Activated CD4-positive, alpha-beta memory T cell treated with anti-CD3 and anti-CD28 coated beads for 36 hours (primary cell): ENCODE measurements at regions not wholly inside any gene's neighbourhood (a gene's known extent, or its start where the extent isn't known, plus 50 kb on each side); places are given as distances from the start of the nearest gene placed in this dataset.
"Not testable (repeated sequence)": the region's sequence is repeated elsewhere in the genome, so short reads cannot be mapped to it uniquely, and the experiment has no call there.

Source experiments
- CTCF ChIA-PET: fragments of 350-600 bp; sonication (Branson Sonifier 250); formaldehyde crosslinking; loops from one replicate; lab custom pipeline; 2021; ENCODE audit warnings: antibody characterized with exemption, inconsistent platforms; lab: Charles Lee
- POLR2A ChIA-PET: fragments of 350-600 bp; sonication (Branson Sonifier 250); formaldehyde crosslinking; loops from one replicate; lab custom pipeline; 2021; ENCODE audit warnings: antibody characterized with exemption; lab: Charles Lee
- DNase-seq: peaks from one replicate; pipeline ENCODE4 v3.0.0-alpha.2; 2020
- H3K27ac Mint-ChIP-seq: one replicate; pipeline ENCODE4 v1.8.0; 2021; ENCODE audit warnings: mixed read lengths
- H3K27me3 Mint-ChIP-seq: one replicate; pipeline ENCODE4 v1.8.0; 2021; ENCODE audit warnings: mixed read lengths
- H3K36me3 Mint-ChIP-seq: one replicate; pipeline ENCODE4 v1.8.0; 2021; ENCODE audit warnings: mixed read lengths
- H3K4me1 Mint-ChIP-seq: one replicate; pipeline ENCODE4 v1.8.0; 2021; ENCODE audit warnings: low read depth, mixed read lengths
- H3K4me3 Mint-ChIP-seq: one replicate; pipeline ENCODE4 v1.8.0; 2021; ENCODE audit warnings: mild to moderate bottlenecking, mixed read lengths
- H3K9me3 Mint-ChIP-seq: one replicate; pipeline ENCODE4 v1.8.0; 2021; ENCODE audit warnings: mixed read lengths
- intact Hi-C: fragments of 100-400 bp; cut with micrococcal nuclease; formaldehyde crosslinking; loops from one replicate; pipeline ENCODE4 v1.15.1; 2023

DNA sequence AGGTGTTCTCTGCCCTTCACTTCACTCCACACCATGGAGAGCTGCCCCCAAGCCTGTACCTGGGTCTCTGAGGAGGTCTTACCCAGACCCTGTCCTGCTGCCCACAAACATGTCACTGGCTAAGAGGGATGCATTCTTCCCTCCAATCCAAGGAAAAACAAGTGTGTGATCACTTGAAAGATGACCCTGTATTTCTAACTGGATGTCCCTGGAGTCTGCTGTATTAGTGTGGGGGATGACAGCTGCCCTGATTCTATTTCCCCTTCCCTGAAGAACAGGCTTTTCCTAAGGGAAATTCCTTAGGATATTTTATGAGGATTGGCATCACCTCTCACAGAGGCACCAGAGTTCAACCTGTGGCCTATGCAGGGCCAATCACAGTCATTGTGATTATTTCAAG, 55.0 kb upstream of the GATA2 start:
- intact Hi-C loops = no loop called here
- Mint-ChIP-seq H3K27ac (no peak overlapping the region), H3K9me3 (peaks cover 8% of the 10 kb centered on the region), H3K27me3 (peaks cover 21% of the 10 kb centered on the region), H3K4me3 (no peak overlapping the region), H3K4me1 (no peaks in the 10 kb centered on the region), H3K36me3 (no peaks in the 10 kb centered on the region)
- no peak for DNase-seq
- ChIA-PET POLR2A (no interaction called here), CTCF (no interaction called here)

DNA sequence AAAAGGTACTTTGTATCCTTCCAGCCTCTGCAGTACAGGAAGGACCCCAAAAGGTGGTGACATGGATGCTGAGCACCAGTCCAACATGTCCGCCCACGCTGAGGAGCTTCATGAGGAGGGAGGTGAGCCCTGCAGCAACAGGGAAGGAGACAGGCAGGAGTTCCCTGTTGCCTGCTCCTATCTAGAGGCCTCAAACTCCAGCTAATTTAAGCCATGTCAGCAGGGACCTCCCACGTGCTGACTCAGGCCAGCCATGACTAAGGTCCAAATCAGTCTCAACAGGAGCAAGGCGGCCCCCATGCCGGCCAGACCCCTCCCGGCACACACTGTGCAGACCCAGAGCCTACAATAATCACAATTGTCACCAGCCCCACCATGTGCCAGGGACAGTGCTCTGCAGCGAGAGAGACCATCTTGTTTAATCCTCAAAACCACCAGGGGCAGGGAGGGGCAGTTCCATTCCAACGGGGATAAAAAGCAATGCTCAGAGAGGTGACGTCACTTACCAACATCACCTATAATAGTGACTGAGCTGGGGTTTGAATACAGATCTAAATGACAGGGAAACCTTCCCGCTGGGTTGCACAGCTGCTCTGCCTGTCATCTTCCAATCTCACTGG, 54.5 kb upstream of the GATA2 start:
- Mint-ChIP-seq H3K4me3 (no peak overlapping the region), H3K27ac (no peak overlapping the region), H3K36me3 (no peaks in the 10 kb centered on the region), H3K27me3 (peaks cover 20% of the 10 kb centered on the region), H3K4me1 (no peaks in the 10 kb centered on the region), H3K9me3 (peaks cover 8% of the 10 kb centered on the region)
- no peak for DNase-seq
- ChIA-PET POLR2A (no interaction called here), CTCF (no interaction called here)
- intact Hi-C loops = no loop called here

DNA sequence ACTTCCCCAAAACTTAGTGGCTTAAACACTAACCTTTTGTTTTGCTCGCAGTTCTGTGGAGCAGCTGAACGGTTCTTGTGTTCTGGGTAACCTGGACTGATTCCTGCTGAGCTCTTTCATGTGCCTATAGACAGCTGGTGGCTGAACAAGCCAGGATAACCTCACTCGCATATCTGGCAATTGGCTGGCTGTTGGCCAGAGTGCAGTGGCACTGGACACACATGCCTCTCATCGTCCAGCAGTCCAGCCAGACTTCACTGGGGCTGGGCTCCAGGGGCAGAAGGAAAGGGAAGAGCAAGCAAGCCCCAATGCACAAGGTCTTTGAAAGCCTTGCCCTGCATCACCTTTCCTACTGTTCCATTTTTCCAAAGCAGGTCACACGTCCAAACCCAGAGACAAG, 53.6 kb upstream of the GATA2 start:
- Mint-ChIP-seq H3K27me3 (peaks cover 20% of the 10 kb centered on the region), H3K9me3 (peaks cover 8% of the 10 kb centered on the region), H3K27ac (no peak overlapping the region), H3K4me3 (no peak overlapping the region), H3K4me1 (no peaks in the 10 kb centered on the region), H3K36me3 (no peaks in the 10 kb centered on the region)
- intact Hi-C loops = no loop called here
- CTCF ChIA-PET = no interaction called here
- no peak for DNase-seq
- POLR2A ChIA-PET = no interaction called here

- peaks cover 8% of the 10 kb centered on the region for H3K9me3 Mint-ChIP-seq
- CTCF ChIA-PET = no interaction called here
- no peak for DNase-seq
- intact Hi-C loops = no loop called here
- H3K4me3 Mint-ChIP-seq = no peak overlapping the region
- POLR2A ChIA-PET = no interaction called here
- H3K4me1 Mint-ChIP-seq = no peaks in the 10 kb centered on the region
- H3K27ac Mint-ChIP-seq = no peak overlapping the region
- H3K27me3 Mint-ChIP-seq = peaks cover 14% of the 10 kb centered on the region
- no peaks in the 10 kb centered on the region for H3K36me3 Mint-ChIP-seq
Observed at GRCh38 chr3:128545120-128545752, 52.2 kb upstream of the GATA2 start.

- peaks cover 8% of the 10 kb centered on the region for H3K9me3 Mint-ChIP-seq
- intact Hi-C loops = no loop called here
- ChIA-PET CTCF (no interaction called here), POLR2A (no interaction called here)
- H3K4me1 Mint-ChIP-seq = no peaks in the 10 kb centered on the region
- H3K4me3 Mint-ChIP-seq = no peak overlapping the region
- H3K36me3 Mint-ChIP-seq = no peaks in the 10 kb centered on the region
- no peak for DNase-seq
- H3K27ac Mint-ChIP-seq = no peak overlapping the region
- H3K27me3 Mint-ChIP-seq = peaks cover 17% of the 10 kb centered on the region
Observed at GRCh38 chr3:128544190-128544589, 51.2 kb upstream of the GATA2 start.

DNA sequence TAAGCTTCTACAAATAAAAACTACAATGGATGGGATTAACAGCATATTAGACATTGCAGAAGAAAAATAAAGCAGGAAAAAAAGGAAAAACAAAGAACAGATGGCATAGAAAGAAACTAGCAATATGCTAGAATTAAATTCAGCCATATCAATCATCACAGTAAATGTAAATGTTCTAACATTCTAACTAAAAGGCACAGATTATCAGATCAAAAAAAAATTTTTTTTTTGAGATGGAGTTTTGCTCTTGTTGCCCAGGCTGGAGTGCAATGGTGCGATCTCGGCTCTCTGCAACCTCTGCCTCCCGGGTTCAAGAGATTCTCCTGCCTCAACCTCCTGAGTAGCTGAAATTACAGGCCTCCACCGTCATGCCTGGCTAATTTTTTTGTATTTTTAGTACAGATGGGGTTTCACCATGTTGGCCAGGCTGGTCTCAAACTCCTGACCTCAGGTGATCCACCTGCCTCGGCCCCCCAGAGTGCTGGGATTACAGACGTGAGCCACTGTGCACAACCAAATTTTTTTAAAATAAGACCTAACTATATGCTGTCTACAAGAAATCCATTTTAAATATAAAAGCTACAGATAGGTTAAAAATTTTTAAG, 50.7 kb upstream of the GATA2 start:
- H3K4me1 Mint-ChIP-seq, H3K36me3 Mint-ChIP-seq, H3K27ac Mint-ChIP-seq, H3K4me3 Mint-ChIP-seq, DNase-seq, H3K9me3 Mint-ChIP-seq, POLR2A ChIA-PET, intact Hi-C loops: not testable (repeated sequence)
- CTCF ChIA-PET = interaction anchor here (0.8 kb wide), 1 partner anchor 301 kb away, joined by 3 read pairs; no protein-coding TSS in a partner anchor
- H3K27me3 Mint-ChIP-seq = peaks cover 19% of the 10 kb centered on the region
